RWPE1 (cell line): ENCODE measurements at regions not wholly inside any gene's neighbourhood (a gene's known extent, or its start where the extent isn't known, plus 50 kb on each side); places are given as distances from the start of the nearest gene placed in this dataset.

Experiments used
- CTCF ChIA-PET: fragments of 350-600 bp; sonication (Branson Sonifier 250); formaldehyde crosslinking; extraction: SDS; loops from one replicate; lab custom pipeline; 2021; lab: Yijun Ruan, JAX
- POLR2A ChIA-PET: fragments of 400-600 bp; formaldehyde crosslinking; extraction: SDS; loops from one replicate; lab custom pipeline; 2020; ENCODE audit warnings: antibody characterized with exemption; ENCODE audit not compliant: low non-redundant PET; lab: Yijun Ruan, JAX
- DNase-seq: peaks from one replicate; pipeline ENCODE4 v3.0.0; 2012; ENCODE audit warnings: low spot score
- H3K27ac ChIP-seq: fragments of 450-650 bp; 2 replicates; pipeline ENCODE4 v1.5.1; 2017
- CTCF ChIP-seq: fragments of 450-650 bp; conservative IDR thresholded peaks from 2 replicates; pipeline ENCODE4 v1.5.1; 2017; ENCODE audit warnings: low read depth, mild to moderate bottlenecking

DNA sequence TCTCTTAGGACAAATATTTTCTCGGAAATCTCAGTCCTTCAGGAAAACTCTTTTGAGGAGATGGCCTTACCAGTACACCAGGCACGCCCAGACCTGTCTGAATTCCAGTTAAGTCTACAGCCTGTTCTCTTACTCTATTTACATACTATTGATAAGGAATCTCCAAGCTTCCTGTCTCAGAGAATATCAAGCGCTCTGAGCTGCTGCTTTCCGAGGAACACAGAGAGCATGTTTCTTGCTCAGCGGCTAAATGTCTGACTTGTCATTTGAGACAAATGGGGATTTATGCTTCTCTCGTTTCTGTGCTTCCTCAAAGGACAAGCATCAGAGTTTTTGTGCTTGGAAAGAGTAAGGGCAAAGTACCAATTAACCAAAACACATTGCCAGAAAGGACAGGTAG is 112.4 kb upstream of the CCDC54 start:
- ChIA-PET CTCF (no interaction called here), POLR2A (interaction anchor here (0.6 kb wide), 1 partner anchor 260 kb away, joined by 3 read pairs; no protein-coding TSS in a partner anchor)
- H3K27ac ChIP-seq: no peak overlapping the region
- TF ChIP-seq CTCF: no peak
- peak; percentile 49 for DNase-seq

- POLR2A ChIA-PET: no interaction called here
- DNase-seq: no peak
- CTCF ChIA-PET: interaction anchor here (1.6 kb wide), 1 partner anchor 156 kb away, joined by 4 read pairs; no protein-coding TSS in a partner anchor
Measured at GRCh38 chr3:107265526-107265925, 111.7 kb upstream of the CCDC54 start.

DNA sequence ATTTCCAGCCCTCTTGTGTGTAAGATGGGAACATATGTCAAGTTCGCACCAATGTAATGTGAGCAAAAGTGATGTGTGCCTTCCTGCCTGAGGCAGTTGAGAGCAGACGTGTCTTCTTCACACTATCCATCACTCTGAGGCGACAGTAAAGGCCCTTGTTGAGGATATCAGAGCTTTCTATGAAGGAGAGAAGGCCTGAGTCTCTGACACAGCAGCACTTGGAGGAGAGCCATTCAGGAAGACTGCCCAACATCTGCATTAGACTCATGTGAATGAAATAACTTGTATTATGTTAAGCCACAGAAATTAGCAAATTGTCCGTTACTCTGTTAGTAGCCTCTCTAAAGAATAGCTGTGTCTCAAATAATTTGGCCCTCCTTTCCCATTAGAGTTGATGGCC is 108.8 kb upstream of the CCDC54 start:
- ChIA-PET POLR2A (no interaction called here), CTCF (no interaction called here)
- no peak overlapping the region for H3K27ac ChIP-seq
- no peak for TF ChIP-seq CTCF
- no peak for DNase-seq

More at GRCh38 chr3:107265526-107265925, 111.7 kb upstream of the CCDC54 start:
- no peak for TF ChIP-seq CTCF
- H3K27ac ChIP-seq: no peak overlapping the region

DNA sequence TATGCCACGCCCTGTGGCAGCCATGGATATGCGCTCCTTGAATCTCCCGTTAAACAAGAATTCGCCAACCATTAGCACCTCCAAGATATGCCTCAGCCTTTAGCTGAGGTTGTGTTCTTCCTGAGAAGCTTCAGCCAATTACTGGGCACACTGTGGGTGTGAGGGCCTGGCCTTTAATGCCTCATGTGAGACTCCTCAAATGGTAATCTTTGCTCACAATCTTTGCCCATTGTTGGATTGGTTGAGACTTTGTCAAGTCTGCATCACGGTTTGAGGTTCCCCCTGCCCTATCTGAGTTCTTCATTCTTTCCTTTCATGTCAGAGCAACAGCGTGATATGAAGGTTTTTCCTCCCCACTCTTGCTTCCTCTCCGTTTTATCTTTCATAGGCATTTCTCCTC is 108.1 kb upstream of the CCDC54 start:
- TF ChIP-seq CTCF: no peak
- ChIA-PET CTCF (no interaction called here), POLR2A (no interaction called here)
- no peak for DNase-seq
- H3K27ac ChIP-seq: no peak overlapping the region

DNA sequence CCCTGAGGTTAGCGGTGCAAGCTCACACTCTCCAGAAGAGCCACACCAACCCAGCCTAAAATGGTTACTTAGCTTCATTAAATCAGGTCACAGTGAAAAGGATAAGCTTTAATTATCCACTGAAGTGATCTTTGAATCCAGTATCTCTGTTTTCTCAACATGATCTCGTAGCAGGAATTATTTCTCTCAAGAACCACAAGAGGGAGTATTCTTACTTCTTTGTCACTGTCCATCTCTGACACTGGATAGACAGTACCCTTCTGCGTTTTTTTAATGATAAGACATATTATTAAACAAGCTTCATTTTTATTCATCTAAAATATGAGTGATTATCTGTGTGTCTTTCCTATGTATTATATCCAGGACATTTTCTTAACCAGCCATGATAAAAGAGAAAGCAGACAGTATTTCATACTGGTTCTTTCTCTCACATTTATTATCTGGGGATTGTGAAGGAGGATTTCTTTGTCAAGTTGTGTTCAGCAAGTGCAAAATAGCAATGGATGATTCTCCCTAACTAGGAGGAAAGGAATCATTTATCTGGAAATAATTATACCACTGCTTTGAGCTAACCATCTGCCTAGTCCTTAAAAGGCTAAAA is 105.4 kb upstream of the CCDC54 start:
- TF ChIP-seq CTCF: peak; percentile 80
- DNase-seq: peak; percentile 41
- CTCF ChIA-PET: interaction anchor here (0.6 to 1.4 kb wide), 21 partner anchors 9 to 673 kb away, joined by 3 to 13 read pairs (median 3); no protein-coding TSS in a partner anchor
- H3K27ac ChIP-seq: no peak overlapping the region
- POLR2A ChIA-PET: no interaction called here

GRCh38 chr3:107272471-107272870 is 104.8 kb upstream of the CCDC54 start:
- ChIA-PET CTCF (interaction anchor here (0.6 to 1.2 kb wide), 11 partner anchors 8 to 546 kb away, joined by 3 to 4 read pairs (median 3); no protein-coding TSS in a partner anchor), POLR2A (no interaction called here)
- no peak for TF ChIP-seq CTCF
- no peak overlapping the region for H3K27ac ChIP-seq
- no peak for DNase-seq
